Neuronal stem cell (in vitro differentiated cells): ENCODE measurements at regions not wholly inside any gene's neighbourhood (a gene's known extent, or its start where the extent isn't known, plus 50 kb on each side); places are given as distances from the start of the nearest gene placed in this dataset.

Experiments
- DNase-seq: peaks from one replicate; pipeline ENCODE4 v3.0.0-alpha.2; 2013; ENCODE audit warnings: low spot score
- H2AFZ ChIP-seq: one replicate; pipeline ENCODE4 v1.6.1; 2013; ENCODE audit warnings: mild to moderate bottlenecking, low read length, inconsistent platforms
- H2AK5ac ChIP-seq: 2 replicates; pipeline ENCODE4 v1.6.1; 2013; ENCODE audit warnings: low read depth, mild to moderate bottlenecking, inconsistent platforms, low read length, moderate library complexity, mixed read lengths
- H2BK120ac ChIP-seq: 2 replicates; pipeline ENCODE4 v1.6.1; 2013; ENCODE audit warnings: low read depth, mild to moderate bottlenecking, inconsistent platforms, low read length, moderate library complexity, mixed read lengths
- H2BK12ac ChIP-seq: one replicate; pipeline ENCODE4 v1.6.1; 2013; ENCODE audit warnings: low read length, inconsistent platforms
- H2BK15ac ChIP-seq: 2 replicates; pipeline ENCODE4 v1.6.1; 2013; ENCODE audit warnings: mild to moderate bottlenecking, low read length, inconsistent platforms, mixed read lengths
- H2BK5ac ChIP-seq: one replicate; pipeline ENCODE4 v1.6.1; 2013; ENCODE audit warnings: inconsistent platforms, mild to moderate bottlenecking, low read length, moderate library complexity
- H3K14ac ChIP-seq: one replicate; pipeline ENCODE4 v1.6.1; 2013; ENCODE audit warnings: low read length, inconsistent platforms
- H3K18ac ChIP-seq: 2 replicates; pipeline ENCODE4 v1.6.1; 2013; ENCODE audit warnings: low read length, inconsistent platforms
- H3K23ac ChIP-seq: 2 replicates; pipeline ENCODE4 v1.6.1; 2013; ENCODE audit warnings: low read depth, mild to moderate bottlenecking, mixed read lengths, low read length, inconsistent platforms; ENCODE audit not compliant: poor library complexity
- H3K27ac ChIP-seq: replicated peaks from 3 replicates; pipeline ENCODE4 v1.5.1; 2013; ENCODE audit warnings: low read length, inconsistent platforms
- H3K27me3 ChIP-seq, 3 experiments: 2 replicates each; pipeline ENCODE4 v1.6.1; 2013; ENCODE audit warnings: low read length in 3 of 3, mild to moderate bottlenecking in 2 of 3, inconsistent platforms in 1 of 3, low read depth in 1 of 3, mixed read lengths in 1 of 3, moderate library complexity in 1 of 3; ENCODE audit not compliant: control insufficient read depth in 3 of 3, insufficient read depth in 3 of 3
- H3K36me3 ChIP-seq, 2 donors: replicated peaks in 1 of 2; 2 replicates each; pipeline ENCODE4 v1.6.1; 2013; ENCODE audit warnings: low read length in 2 of 2; ENCODE audit not compliant: control insufficient read depth in 2 of 2, insufficient read depth in 2 of 2
- H3K4ac ChIP-seq: 2 replicates; pipeline ENCODE4 v1.6.1; 2013; ENCODE audit warnings: inconsistent platforms, mild to moderate bottlenecking, low read length, moderate library complexity
- H3K4me1 ChIP-seq, 2 donors: 1 replicate in 1 of 2; 2 replicates in 1 of 2; pipeline ENCODE4 v1.6.1; 2013; ENCODE audit warnings: low read length in 2 of 2, low read depth in 1 of 2; ENCODE audit not compliant: control insufficient read depth in 2 of 2, insufficient read depth in 1 of 2
- H3K4me2 ChIP-seq: one replicate; pipeline ENCODE4 v1.6.1; 2013; ENCODE audit warnings: mild to moderate bottlenecking, low read length, inconsistent platforms; ENCODE audit not compliant: insufficient read depth, poor library complexity, severe bottlenecking
- H3K4me3 ChIP-seq, 2 donors: 2 replicates each; pipeline ENCODE4 v1.5.1; 2013; ENCODE audit warnings: low read length in 2 of 2, mild to moderate bottlenecking in 2 of 2, inconsistent platforms in 1 of 2, moderate library complexity in 1 of 2
- H3K79me1 ChIP-seq: one replicate; pipeline ENCODE4 v1.6.1; 2013; ENCODE audit warnings: low read depth, mild to moderate bottlenecking, inconsistent platforms, low read length, moderate library complexity
- H3K9ac ChIP-seq: one replicate; pipeline ENCODE4 v1.6.1; 2013; ENCODE audit warnings: mild to moderate bottlenecking, low read depth, low read length, inconsistent platforms; ENCODE audit not compliant: poor library complexity
- H3K9me3 ChIP-seq, 2 donors: replicated peaks in 1 of 2; 2 replicates each; pipeline versions ENCODE3 to v1.6.1; 2013; ENCODE audit warnings: low read length in 2 of 2, mild to moderate bottlenecking in 2 of 2, inconsistent platforms in 1 of 2, low read depth in 1 of 2, mixed read lengths in 1 of 2, moderate library complexity in 1 of 2; ENCODE audit not compliant: control insufficient read depth in 2 of 2, insufficient read depth in 1 of 2
- H4K8ac ChIP-seq: one replicate; pipeline ENCODE4 v1.6.1; 2013; ENCODE audit warnings: low read depth, mild to moderate bottlenecking, inconsistent platforms, low read length, moderate library complexity
- H4K91ac ChIP-seq: one replicate; pipeline ENCODE4 v1.6.1; 2013; ENCODE audit warnings: low read length, low read depth, mild to moderate bottlenecking, inconsistent platforms; ENCODE audit not compliant: poor library complexity
- WGBS, 2 donors: extraction: QIAGEN DNeasy Blood & Tissue Kit; methylation state at CpG; one replicate each; pipeline ENCODE4 v1.1.7; 2013; ENCODE audit warnings: missing lambda C conversion rate in 2 of 2, mixed read lengths in 1 of 2; ENCODE audit not compliant: insufficient read length in 2 of 2, insufficient replicate concordance in 1 of 2; ENCODE audit errors: extremely low coverage in 2 of 2; 5-methylcytosine and 5-hydroxymethylcytosine counted together

- Histone ChIP-seq H3K27me3 (no peaks in the 10 kb centered on the region), H3K9me3 (no peaks in the 10 kb centered on the region), H3K4me3 (no peak overlapping the region), H2AFZ (no peak overlapping the region), H2BK15ac (no peak overlapping the region), H3K27ac (no peak overlapping the region), H3K36me3 (no peaks in the 10 kb centered on the region), H3K4ac (no peak overlapping the region), H2BK5ac (no peak overlapping the region), H3K9ac (no peak overlapping the region), H4K91ac (no peak overlapping the region), H2BK12ac (no peak overlapping the region), H2BK120ac (no peak overlapping the region), H3K14ac (no peak overlapping the region), H3K4me1 (no peaks in the 10 kb centered on the region), H3K79me1 (no peaks in the 10 kb centered on the region), H3K4me2 (no peak overlapping the region), H4K8ac (no peak overlapping the region), H3K18ac (no peak overlapping the region), H3K23ac (no peak overlapping the region), H2AK5ac (no peak overlapping the region)
- no peak for DNase-seq
- WGBS, 2 donors: no CpG with 5 or more reads among the region's 4 CpGs
Measured at GRCh38 chr10:55464083-55464482, 663.1 kb upstream of the PCDH15 start.

- Histone ChIP-seq H3K79me1 (no peaks in the 10 kb centered on the region), H4K8ac (no peak overlapping the region), H4K91ac (no peak overlapping the region), H2BK120ac (no peak overlapping the region), H3K4ac (no peak overlapping the region), H3K27ac (no peak overlapping the region), H2BK5ac (no peak overlapping the region), H3K4me1 (no peaks in the 10 kb centered on the region), H2BK15ac (no peak overlapping the region), H3K4me2 (no peak overlapping the region), H3K36me3 (no peaks in the 10 kb centered on the region), H3K18ac (no peak overlapping the region), H2BK12ac (no peak overlapping the region), H2AK5ac (no peak overlapping the region), H3K27me3 (no peaks in the 10 kb centered on the region), H3K4me3 (no peak overlapping the region), H3K9ac (no peak overlapping the region), H2AFZ (no peak overlapping the region), H3K14ac (no peak overlapping the region), H3K9me3 (no peaks in the 10 kb centered on the region), H3K23ac (no peak overlapping the region)
- no peak for DNase-seq
- WGBS, 2 donors: no CpG with 5 or more reads among the region's 3 CpGs
Measured at GRCh38 chr10:55460008-55460407, 659.0 kb upstream of the PCDH15 start.

GRCh38 chr10:55449981-55450380 lies 649.0 kb upstream of the PCDH15 start:
- Histone ChIP-seq H4K8ac (no peak overlapping the region), H3K4me1 (no peaks in the 10 kb centered on the region), H3K14ac (no peak overlapping the region), H3K36me3 (no peaks in the 10 kb centered on the region), H3K18ac (no peak overlapping the region), H3K9ac (no peak overlapping the region), H2AK5ac (no peak overlapping the region), H3K4ac (no peak overlapping the region), H3K27ac (no peak overlapping the region), H3K23ac (no peak overlapping the region), H3K4me2 (no peak overlapping the region), H2BK12ac (no peak overlapping the region), H2BK15ac (no peak overlapping the region), H2BK5ac (no peak overlapping the region), H3K9me3 (no peaks in the 10 kb centered on the region), H3K79me1 (no peaks in the 10 kb centered on the region), H4K91ac (no peak overlapping the region), H3K27me3 (no peaks in the 10 kb centered on the region), H3K4me3 (no peak overlapping the region), H2BK120ac (no peak overlapping the region), H2AFZ (no peak overlapping the region)
- no CpG with 5 or more reads among the region's 2 CpGs for WGBS, 2 donors
- no peak for DNase-seq

- H3K27me3 ChIP-seq: no peaks in the 10 kb centered on the region
- H3K79me1 ChIP-seq: no peaks in the 10 kb centered on the region
- no peak overlapping the region for H3K9ac ChIP-seq
- H3K36me3 ChIP-seq: no peaks in the 10 kb centered on the region
- no peak overlapping the region for H3K27ac ChIP-seq
- H3K4me1 ChIP-seq: no peaks in the 10 kb centered on the region
- no peak overlapping the region for H3K14ac ChIP-seq
- no peak overlapping the region for H3K4me3 ChIP-seq
- H3K23ac ChIP-seq: no peak overlapping the region
- no peak overlapping the region for H2BK5ac ChIP-seq
- no peak overlapping the region for H2AK5ac ChIP-seq
- no peak overlapping the region for H2BK120ac ChIP-seq
- H3K18ac ChIP-seq: no peak overlapping the region
- no peak for DNase-seq
- no peaks in the 10 kb centered on the region for H3K9me3 ChIP-seq
- H2AFZ ChIP-seq: peak overlapping the region; percentile 38
- no peak overlapping the region for H2BK15ac ChIP-seq
- WGBS, 2 donors: no CpG with 5 or more reads among the region's 5 CpGs
- H4K8ac ChIP-seq: no peak overlapping the region
- H3K4ac ChIP-seq: no peak overlapping the region
- no peak overlapping the region for H3K4me2 ChIP-seq
- H4K91ac ChIP-seq: no peak overlapping the region
- H2BK12ac ChIP-seq: no peak overlapping the region
Measured at GRCh38 chr10:55446441-55447002, 645.5 kb upstream of the PCDH15 start.
